Caco-2 (cell line): ENCODE measurements at regions not wholly inside any gene's neighbourhood (a gene's known extent, or its start where the extent isn't known, plus 50 kb on each side); places are given as distances from the start of the nearest gene placed in this dataset.

ENCODE experiments used
- BruUV-seq: library from RNA; stranded (reverse); fragments of 400-500 nt; replicated peaks from 2 replicates; lab custom pipeline; 2021; lab: Mats Ljungman, UMichigan
- CTCF ChIA-PET: fragments of 300-600 bp; sonication (Branson Sonifier 250); formaldehyde crosslinking; loops from one replicate; lab custom pipeline; 2022; ENCODE audit warnings: antibody characterized with exemption; lab: Charles Lee
- POLR2A ChIA-PET: fragments of 300-600 bp; sonication (Branson Sonifier 250); formaldehyde crosslinking; loops from one replicate; lab custom pipeline; 2022; ENCODE audit warnings: antibody characterized with exemption; lab: Charles Lee
- DNase-seq, 2 experiments: peaks; one replicate each; pipeline versions ENCODE4 v3.0.0 to v3.0.0-alpha.2; 2020 to 2022
- H3K27me3 ChIP-seq: replicated peaks from 2 replicates; pipeline ENCODE4 v1.6.0; 2011; ENCODE audit warnings: low read length; ENCODE audit not compliant: control insufficient read depth, insufficient read depth
- H3K36me3 ChIP-seq: 2 replicates; pipeline ENCODE4 v1.5.1; 2011; ENCODE audit warnings: low read length; ENCODE audit not compliant: control insufficient read depth, insufficient read depth
- H3K4me1 ChIP-seq: fragments of 250-450 bp; sonication (Bioruptor Pico); 2 replicates; pipeline ENCODE4 v1.5.1; 2020; ENCODE audit warnings: mild to moderate bottlenecking
- H3K4me3 ChIP-seq: 2 replicates; pipeline ENCODE4 v1.5.1; 2011; ENCODE audit warnings: low read depth, mild to moderate bottlenecking, control low read depth, low read length
- H3K9me3 ChIP-seq: fragments of 250-450 bp; sonication (Bioruptor Pico); 2 replicates; pipeline ENCODE4 v1.5.1; 2020; ENCODE audit warnings: mild to moderate bottlenecking, moderate library complexity
- H3K27ac Mint-ChIP-seq: one replicate; pipeline ENCODE4 v1.8.0; 2022; ENCODE audit warnings: mixed read lengths; ENCODE audit not compliant: unreplicated experiment
- H3K27me3 Mint-ChIP-seq: one replicate; pipeline ENCODE4 v1.8.0; 2022; ENCODE audit warnings: mixed read lengths; ENCODE audit not compliant: insufficient read depth, unreplicated experiment
- H3K36me3 Mint-ChIP-seq: one replicate; pipeline ENCODE4 v1.8.0; 2022; ENCODE audit warnings: mild to moderate bottlenecking, mixed read lengths; ENCODE audit not compliant: insufficient read depth, unreplicated experiment
- H3K4me1 Mint-ChIP-seq: one replicate; pipeline ENCODE4 v1.8.0; 2022; ENCODE audit warnings: low read depth, mixed read lengths; ENCODE audit not compliant: unreplicated experiment
- H3K4me3 Mint-ChIP-seq: one replicate; pipeline ENCODE4 v1.8.0; 2022; ENCODE audit warnings: mild to moderate bottlenecking, moderate library complexity, mixed read lengths; ENCODE audit not compliant: unreplicated experiment
- H3K9me3 Mint-ChIP-seq: one replicate; pipeline ENCODE4 v1.8.0; 2022; ENCODE audit warnings: mixed read lengths; ENCODE audit not compliant: unreplicated experiment
- intact Hi-C: fragments of 100-400 bp; cut with micrococcal nuclease; formaldehyde crosslinking; loops from one replicate; pipeline ENCODE4 v1.10.0; 2022; ENCODE audit not compliant: unreplicated experiment
- TF ChIP-seq, protein P1 (sequence below), 2 experiments: fragments of 200-600 bp in 1 of 2; IDR thresholded peaks; 1 replicate in 1 of 2; 2 replicates in 1 of 2; pipeline versions ENCODE4 v1.5.1 to v1.8.0; 2011 to 2022; ENCODE audit warnings: antibody characterized with exemption in 1 of 2, control low read depth in 1 of 2, inconsistent platforms in 1 of 2, low read depth in 1 of 2, low read length in 1 of 2, mild to moderate bottlenecking in 1 of 2, moderate library complexity in 1 of 2; ENCODE audit not compliant: insufficient read depth in 1 of 2, severe bottlenecking in 1 of 2, unreplicated experiment in 1 of 2

- no peaks in the 10 kb centered on the region for H3K4me1 ChIP-seq
- no peaks in the 10 kb centered on the region for H3K36me3 ChIP-seq
- no TSS peak for BruUV-seq
- H3K4me3 Mint-ChIP-seq: no peak overlapping the region
- TF ChIP-seq, protein P1, sequence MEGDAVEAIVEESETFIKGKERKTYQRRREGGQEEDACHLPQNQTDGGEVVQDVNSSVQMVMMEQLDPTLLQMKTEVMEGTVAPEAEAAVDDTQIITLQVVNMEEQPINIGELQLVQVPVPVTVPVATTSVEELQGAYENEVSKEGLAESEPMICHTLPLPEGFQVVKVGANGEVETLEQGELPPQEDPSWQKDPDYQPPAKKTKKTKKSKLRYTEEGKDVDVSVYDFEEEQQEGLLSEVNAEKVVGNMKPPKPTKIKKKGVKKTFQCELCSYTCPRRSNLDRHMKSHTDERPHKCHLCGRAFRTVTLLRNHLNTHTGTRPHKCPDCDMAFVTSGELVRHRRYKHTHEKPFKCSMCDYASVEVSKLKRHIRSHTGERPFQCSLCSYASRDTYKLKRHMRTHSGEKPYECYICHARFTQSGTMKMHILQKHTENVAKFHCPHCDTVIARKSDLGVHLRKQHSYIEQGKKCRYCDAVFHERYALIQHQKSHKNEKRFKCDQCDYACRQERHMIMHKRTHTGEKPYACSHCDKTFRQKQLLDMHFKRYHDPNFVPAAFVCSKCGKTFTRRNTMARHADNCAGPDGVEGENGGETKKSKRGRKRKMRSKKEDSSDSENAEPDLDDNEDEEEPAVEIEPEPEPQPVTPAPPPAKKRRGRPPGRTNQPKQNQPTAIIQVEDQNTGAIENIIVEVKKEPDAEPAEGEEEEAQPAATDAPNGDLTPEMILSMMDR (IDR thresholded peaks at IDR 0.05; ENCODE audit: insufficient read depth in 1 of 2, low read depth in 1 of 2, low read length in 1 of 2, severe bottlenecking in 1 of 2, unreplicated experiment in 1 of 2): no peak
- H3K36me3 Mint-ChIP-seq: no peaks in the 10 kb centered on the region
- no peaks in the 10 kb centered on the region for H3K27me3 ChIP-seq
- no peak overlapping the region for H3K27ac Mint-ChIP-seq
- DNase-seq: no peak
- ChIA-PET CTCF (no interaction called here), POLR2A (no interaction called here)
- H3K4me3 ChIP-seq: no peak overlapping the region
- H3K9me3 ChIP-seq: no peaks in the 10 kb centered on the region
- intact Hi-C loops: no loop called here
- H3K9me3 Mint-ChIP-seq: no peaks in the 10 kb centered on the region
- no peaks in the 10 kb centered on the region for H3K4me1 Mint-ChIP-seq
- H3K27me3 Mint-ChIP-seq: peaks cover 8% of the 10 kb centered on the region
Measured at GRCh38 chr2:12428324-12428723, 288.4 kb upstream of the TRIB2 start.

DNA sequence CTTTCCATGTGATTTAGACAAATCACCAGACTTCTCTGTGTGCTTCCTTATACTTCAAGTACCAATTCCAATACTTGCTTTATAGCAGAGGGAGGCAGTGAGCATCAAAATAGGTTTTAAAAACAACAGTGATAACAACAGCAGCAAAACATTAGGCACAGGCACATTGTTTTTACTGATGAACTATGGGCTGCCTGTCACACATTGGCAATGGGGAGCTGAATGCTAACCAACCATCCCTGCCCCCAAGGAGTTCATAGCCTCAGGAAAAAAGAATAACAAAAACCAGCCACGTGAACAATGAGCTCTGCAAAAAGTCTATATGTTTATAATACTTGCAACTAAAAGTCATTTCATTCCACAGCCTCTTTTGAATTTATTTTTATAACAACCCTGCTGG lies 287.9 kb upstream of the TRIB2 start:
- H3K4me3 Mint-ChIP-seq: no peak overlapping the region
- no peaks in the 10 kb centered on the region for H3K4me1 Mint-ChIP-seq
- no peak overlapping the region for H3K4me3 ChIP-seq
- TF ChIP-seq, protein P1 (IDR thresholded peaks at IDR 0.05; ENCODE audit: insufficient read depth in 1 of 2, low read depth in 1 of 2, low read length in 1 of 2, severe bottlenecking in 1 of 2, unreplicated experiment in 1 of 2): no peak
- intact Hi-C loops: no loop called here
- CTCF ChIA-PET: no interaction called here
- no peaks in the 10 kb centered on the region for H3K36me3 Mint-ChIP-seq
- no peaks in the 10 kb centered on the region for H3K27me3 ChIP-seq
- H3K4me1 ChIP-seq: no peaks in the 10 kb centered on the region
- no peak for DNase-seq
- POLR2A ChIA-PET: no interaction called here
- H3K27me3 Mint-ChIP-seq: peaks cover 8% of the 10 kb centered on the region
- no peaks in the 10 kb centered on the region for H3K36me3 ChIP-seq
- no peaks in the 10 kb centered on the region for H3K9me3 ChIP-seq
- no TSS peak for BruUV-seq
- H3K27ac Mint-ChIP-seq: no peak overlapping the region
- no peaks in the 10 kb centered on the region for H3K9me3 Mint-ChIP-seq

GRCh38 chr2:12429779-12430406 lies 286.8 kb upstream of the TRIB2 start:
- no peaks in the 10 kb centered on the region for H3K27me3 ChIP-seq
- TF ChIP-seq, protein P1 (IDR thresholded peaks at IDR 0.05; ENCODE audit: insufficient read depth in 1 of 2, low read depth in 1 of 2, low read length in 1 of 2, severe bottlenecking in 1 of 2, unreplicated experiment in 1 of 2): no peak
- DNase-seq: no peak
- CTCF ChIA-PET: no interaction called here
- Mint-ChIP-seq H3K27ac (no peak overlapping the region), H3K4me3 (no peak overlapping the region), H3K27me3 (peaks cover 8% of the 10 kb centered on the region), H3K9me3 (no peaks in the 10 kb centered on the region), H3K36me3 (no peaks in the 10 kb centered on the region), H3K4me1 (no peaks in the 10 kb centered on the region)
- POLR2A ChIA-PET: no interaction called here
- no peaks in the 10 kb centered on the region for H3K36me3 ChIP-seq
- no peaks in the 10 kb centered on the region for H3K4me1 ChIP-seq
- no peak overlapping the region for H3K4me3 ChIP-seq
- H3K9me3 ChIP-seq: 0 out of 2 replicates have a peak, but pooled peaks cover 3% of the 10 kb centered on the region
- intact Hi-C loops: no loop called here
- BruUV-seq: no TSS peak
